Epithelial cell of prostate (primary cell): ENCODE measurements at regions not wholly inside any gene's neighbourhood (a gene's known extent, or its start where the extent isn't known, plus 50 kb on each side); places are given as distances from the start of the nearest gene placed in this dataset.
A peak's percentile ranks its signal among the peaks of the same experiment; 100 is the strongest.
"Not testable (repeated sequence)": the region's sequence is repeated elsewhere in the genome, so short reads cannot be mapped to it uniquely, and the experiment has no call there.

ENCODE experiments used
- DNase-seq: peaks from one replicate; pipeline ENCODE4 v3.0.0-alpha.2; 2011; ENCODE audit warnings: low read depth, low spot score
- H3K27ac ChIP-seq: fragments of 450-650 bp; 2 replicates; pipeline ENCODE4 v1.5.1; 2017; ENCODE audit warnings: mild to moderate bottlenecking

DNA sequence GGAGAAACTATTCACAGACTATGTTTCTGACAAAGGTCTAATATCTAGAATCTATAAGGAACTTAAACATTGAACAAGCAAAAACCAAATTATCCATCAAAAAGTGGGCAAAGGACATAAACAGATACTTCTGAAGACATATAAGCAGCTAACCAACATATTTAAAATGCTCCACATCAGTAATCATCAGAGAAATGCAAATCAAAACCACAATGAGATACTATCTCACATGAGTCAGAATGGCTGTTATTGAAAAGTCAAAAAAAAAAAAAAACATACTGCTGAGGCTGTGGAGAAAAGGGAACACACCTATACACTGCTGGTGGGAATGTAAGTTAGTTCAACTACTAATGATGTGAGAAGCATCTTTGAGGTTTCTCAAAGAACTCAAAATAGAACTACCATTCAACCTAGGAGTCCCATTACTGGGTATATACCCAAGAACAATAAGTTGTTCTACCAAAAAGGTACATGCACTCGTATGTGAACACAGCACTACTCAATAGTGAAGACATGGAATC, 220.4 kb upstream of the TFPI start:
- peak overlapping the region; percentile 32 for H3K27ac ChIP-seq
- DNase-seq: peak; percentile 41

DNA sequence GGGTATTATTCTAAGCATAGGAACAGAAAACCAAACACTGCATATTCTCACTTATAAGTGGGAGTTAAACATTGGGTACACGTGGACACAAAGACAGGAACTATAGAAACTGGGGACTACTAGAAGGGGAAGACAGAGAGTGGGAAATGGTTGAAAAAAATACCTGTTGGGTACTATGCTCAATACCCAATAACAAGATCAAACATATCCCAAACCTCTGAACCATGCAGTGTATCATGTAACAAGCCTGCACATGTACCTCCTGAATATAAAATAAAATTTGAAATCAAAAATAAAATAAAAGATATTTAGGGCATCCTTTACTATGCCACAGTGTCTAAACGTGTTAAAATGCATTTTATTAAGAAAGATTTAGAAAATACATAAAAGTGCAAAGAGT, 221.0 kb upstream of the TFPI start:
- H3K27ac ChIP-seq: peak overlapping the region; percentile 32
- peak; percentile 50 for DNase-seq

DNA sequence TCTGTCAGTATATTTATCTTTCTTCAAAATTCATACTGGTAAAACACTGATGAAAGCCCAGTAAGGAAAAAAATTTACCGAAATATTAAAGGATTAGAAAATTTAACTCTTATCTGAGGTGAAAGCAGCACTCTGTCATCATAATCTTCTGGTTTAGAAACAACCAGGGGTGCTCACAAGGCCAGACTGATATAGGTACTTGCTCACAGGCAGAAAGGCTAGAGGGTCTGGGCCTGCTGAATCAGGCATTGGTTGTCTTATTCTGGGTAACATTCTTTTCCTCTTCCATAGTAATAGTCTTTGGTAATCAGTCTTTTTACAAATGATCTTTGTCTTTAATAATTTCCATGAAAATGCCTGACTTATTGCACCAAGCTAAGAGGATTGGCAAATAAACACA, 221.4 kb upstream of the TFPI start:
- H3K27ac ChIP-seq: peak overlapping the region; percentile 32
- no peak for DNase-seq

DNA sequence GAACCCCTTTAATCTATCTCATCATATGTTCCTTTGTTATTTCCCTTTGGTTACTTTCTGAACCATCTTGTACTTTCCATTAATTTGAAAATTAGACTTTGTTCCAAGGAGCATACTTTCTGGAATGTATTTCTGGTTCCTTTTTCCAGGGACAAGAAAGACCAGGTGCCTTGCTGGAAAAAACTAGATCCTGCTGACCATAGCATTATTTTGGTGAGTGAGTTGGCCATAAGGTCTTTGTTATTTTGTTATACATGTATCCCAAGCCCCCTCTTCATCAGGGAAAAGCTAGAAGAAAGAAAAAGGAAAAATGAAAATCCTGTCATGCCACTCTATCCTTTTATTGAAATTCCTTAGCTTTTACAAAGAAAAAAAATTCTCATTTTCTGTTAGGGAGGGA, 228.1 kb upstream of the TFPI start:
- DNase-seq: no peak
- H3K27ac ChIP-seq: no peak overlapping the region

DNA sequence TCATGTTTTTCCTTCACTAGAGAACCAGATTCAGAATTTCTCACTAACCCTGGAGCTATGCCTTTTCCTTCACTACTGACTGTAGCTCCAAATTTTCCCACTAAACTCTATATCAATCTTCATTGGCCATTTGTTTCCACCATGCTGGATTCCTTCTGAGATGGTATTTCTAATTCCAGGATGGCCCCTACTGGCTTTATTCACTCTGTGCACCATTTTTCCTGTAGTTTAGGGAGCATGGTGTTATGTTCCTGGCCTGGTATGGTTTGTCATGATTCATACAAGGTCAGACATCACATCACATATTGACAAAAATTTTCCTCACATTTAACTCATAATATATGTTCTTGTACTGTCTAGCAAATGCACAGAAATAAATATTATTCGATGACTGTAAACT, 229.2 kb upstream of the TFPI start:
- DNase-seq: no peak
- H3K27ac ChIP-seq: no peak overlapping the region

DNA sequence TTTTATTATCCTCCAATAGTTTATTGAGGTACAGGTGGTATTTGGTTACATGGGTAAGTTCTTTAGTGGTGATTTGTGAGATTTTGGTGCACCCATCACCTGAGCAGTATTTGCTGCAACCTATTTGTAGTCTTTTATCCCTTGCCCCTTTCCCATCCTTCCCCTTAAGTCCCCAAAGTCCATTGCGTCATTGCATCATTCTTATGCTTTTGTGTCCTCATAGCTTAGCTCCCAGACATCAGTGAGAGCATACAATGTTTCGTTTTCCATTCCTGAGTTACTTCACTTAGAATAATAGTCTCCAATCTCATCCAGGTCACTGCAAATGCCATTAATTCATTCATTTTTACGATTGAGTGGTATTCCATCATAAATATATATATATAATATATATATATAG, 229.9 kb upstream of the TFPI start:
- DNase-seq, H3K27ac ChIP-seq: not testable (repeated sequence)

DNA sequence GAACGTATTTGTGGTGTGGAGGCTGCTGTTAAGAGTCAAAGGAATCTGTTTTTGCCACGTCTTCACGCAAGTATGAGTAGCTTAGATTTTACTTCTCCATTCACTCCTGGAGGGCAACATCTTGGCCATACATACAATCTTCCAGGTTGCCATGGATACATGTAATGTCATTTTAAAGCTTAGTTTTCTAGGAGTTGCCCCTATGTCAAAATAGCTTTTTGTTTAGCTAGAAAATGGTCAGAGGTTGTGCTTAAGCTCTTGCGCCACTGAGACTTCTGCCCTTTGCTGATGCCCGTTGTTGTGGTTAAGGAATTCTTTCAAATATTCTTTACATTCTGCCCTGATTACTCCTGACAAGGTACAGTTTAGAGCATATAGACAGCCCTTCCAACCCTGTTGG, 245.4 kb upstream of the TFPI start:
- DNase-seq: no peak

DNA sequence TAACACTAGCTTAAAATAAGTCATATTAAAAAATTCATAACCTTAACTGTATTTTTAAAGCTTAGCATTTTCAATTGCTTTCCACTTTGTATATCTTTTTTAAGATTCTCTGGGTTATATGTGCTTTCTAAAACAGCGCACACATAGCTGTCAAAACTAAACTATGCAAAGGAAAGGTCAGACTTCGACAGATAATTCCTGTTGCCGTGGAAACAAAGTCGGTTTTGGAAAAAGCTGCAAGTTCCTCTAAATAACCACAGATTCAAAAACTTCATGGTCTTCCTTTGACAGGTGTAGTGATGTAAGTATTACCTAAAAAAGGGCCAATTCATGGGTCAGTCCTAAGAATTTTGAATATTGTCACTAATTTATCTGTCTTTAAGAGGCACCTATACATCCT, 249.6 kb upstream of the TFPI start:
- DNase-seq: no peak

More for the DNA sequence above, 245.4 kb upstream of the TFPI start:
- H3K27ac ChIP-seq: no peak overlapping the region

DNA sequence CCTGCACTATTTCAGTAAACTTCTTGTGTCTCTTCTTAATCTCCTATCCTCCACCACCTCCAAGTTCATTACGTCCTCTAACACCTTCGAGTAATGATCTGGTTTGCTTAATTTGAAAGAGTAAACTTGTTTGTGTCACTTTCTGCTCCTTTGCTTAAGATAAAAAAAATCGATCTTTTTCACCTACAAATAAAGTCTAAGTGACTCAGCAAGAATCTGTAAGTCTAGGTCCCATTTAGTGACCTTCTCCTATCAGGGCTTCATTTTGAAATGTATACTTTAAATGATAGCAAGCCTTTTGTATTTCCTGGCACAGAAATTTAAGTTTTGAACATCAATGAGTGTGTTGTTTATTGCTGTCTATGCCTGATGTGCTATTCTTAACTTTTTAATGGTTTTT, 260.9 kb upstream of the TFPI start:
- no peak overlapping the region for H3K27ac ChIP-seq
- DNase-seq: no peak

More for the DNA sequence above, 249.6 kb upstream of the TFPI start:
- no peak overlapping the region for H3K27ac ChIP-seq

DNA sequence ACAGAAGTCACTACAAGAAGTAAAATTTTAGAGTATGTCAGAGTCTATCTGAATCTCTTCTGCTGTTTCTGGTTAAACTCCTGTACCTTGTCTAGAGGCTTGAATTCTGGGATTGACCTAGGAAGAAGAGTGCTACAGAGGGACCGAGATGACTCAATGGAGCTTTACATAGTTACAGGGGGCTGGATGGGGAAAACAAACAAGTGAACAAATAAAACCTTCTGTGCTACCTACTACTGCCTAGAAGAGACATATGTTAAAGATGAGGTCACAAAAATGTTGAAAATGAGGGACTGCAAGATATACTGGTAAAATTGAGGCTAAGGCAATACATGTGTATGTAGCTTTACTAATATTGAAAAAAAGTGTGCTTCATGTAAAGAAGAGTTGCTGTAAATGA, 265.4 kb upstream of the TFPI start:
- DNase-seq: no peak
- H3K27ac ChIP-seq: no peak overlapping the region

DNA sequence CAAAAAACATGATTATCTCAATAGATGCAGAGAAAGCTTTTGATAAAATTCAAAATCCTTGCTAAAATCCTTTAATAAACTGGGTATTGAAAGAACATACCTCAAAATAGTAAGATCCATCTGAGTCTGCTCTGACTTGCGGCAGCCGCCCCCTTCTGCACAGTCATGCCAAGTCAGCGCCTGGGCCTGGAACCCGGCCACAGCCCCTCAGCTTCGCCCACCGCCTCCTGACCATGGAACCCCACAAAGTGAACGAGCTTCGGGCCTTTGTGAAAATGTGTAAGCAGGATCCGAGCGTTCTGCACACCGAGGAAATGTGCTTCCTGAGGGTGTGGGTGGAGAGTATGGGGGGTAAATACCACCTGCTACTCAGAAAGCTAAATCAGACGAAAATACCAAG, 270.9 kb upstream of the TFPI start:
- no peak for DNase-seq
- no peak overlapping the region for H3K27ac ChIP-seq

DNA sequence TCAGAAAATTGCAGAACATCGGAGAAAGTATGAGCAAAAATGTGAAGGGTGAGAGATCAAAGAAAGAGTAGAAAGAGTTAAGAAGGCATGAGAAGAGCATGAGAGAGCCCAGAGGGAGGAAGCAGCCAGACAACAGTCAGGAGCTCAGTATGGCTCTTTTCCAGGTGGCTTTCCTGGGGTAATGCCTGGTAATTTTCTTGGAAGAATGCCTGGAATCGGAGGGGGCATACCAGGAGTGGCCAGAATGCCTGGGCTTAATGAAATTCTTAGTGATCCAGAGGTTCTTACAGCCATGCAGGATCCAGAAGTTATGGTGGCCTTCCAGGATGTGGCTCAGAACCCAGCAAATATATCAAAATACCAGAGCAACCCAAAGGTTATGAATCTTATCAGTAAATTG, 271.8 kb upstream of the TFPI start:
- DNase-seq: no peak

DNA sequence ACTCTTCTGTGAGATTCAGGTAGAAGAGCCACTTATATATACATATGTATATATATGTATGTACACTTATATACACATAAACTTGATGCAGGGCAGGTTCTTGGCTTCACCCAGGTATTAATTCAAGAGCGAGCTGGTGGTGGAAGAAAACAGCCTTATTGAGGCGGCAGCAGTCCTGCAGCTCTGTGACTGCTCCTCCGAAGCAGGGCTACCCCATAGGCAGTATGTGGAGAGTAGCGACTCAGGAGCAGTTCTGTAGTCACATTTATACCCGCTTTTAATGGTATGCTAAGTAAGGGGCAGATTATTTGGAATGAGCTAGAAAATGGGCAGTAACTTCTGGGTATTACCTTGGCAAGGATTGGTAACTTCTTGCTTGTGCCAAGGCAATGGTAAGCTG, 280.6 kb upstream of the TFPI start:
- DNase-seq: no peak

More for the DNA sequence above, 271.8 kb upstream of the TFPI start:
- H3K27ac ChIP-seq: no peak overlapping the region

DNA sequence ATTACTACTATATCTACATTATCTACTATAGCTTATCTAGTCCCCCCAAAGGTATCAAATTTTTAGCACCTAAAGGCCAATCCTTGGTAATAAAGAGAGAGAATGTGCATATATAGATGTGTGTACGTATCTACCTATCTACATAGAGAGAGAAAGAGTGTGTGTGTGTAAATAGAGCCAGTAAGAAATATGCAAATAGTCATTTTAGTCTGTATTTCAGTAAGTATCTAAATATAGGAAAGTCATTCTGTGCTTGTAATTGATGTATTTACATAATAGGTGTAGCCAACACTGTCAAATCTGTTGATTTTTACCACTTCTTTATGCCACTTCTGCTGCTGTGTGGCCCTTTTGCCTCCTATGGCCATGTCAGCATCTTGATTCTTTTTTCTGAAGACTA, 284.5 kb upstream of the TFPI start:
- DNase-seq: no peak
- H3K27ac ChIP-seq: no peak overlapping the region

More for the DNA sequence above, 280.6 kb upstream of the TFPI start:
- H3K27ac ChIP-seq: no peak overlapping the region

DNA sequence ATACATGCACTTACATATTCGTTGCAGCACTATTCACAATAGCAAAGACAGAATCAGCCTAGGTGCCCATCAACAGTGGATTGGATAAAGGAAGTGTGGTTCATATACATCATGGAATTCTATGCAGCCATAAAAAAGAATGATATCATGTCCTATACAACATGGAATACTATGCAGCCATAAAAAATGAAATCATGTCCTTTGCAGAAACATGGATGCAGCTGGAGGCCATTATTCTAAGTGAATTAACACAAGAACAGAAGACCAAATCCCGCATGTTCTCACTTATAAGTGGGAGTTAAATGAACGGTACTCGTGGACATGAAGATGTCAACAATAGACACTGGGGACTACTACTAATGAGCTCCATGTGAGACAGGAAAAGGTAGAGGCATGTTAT, 288.1 kb upstream of the TFPI start:
- no peak for DNase-seq
- no peak overlapping the region for H3K27ac ChIP-seq

DNA sequence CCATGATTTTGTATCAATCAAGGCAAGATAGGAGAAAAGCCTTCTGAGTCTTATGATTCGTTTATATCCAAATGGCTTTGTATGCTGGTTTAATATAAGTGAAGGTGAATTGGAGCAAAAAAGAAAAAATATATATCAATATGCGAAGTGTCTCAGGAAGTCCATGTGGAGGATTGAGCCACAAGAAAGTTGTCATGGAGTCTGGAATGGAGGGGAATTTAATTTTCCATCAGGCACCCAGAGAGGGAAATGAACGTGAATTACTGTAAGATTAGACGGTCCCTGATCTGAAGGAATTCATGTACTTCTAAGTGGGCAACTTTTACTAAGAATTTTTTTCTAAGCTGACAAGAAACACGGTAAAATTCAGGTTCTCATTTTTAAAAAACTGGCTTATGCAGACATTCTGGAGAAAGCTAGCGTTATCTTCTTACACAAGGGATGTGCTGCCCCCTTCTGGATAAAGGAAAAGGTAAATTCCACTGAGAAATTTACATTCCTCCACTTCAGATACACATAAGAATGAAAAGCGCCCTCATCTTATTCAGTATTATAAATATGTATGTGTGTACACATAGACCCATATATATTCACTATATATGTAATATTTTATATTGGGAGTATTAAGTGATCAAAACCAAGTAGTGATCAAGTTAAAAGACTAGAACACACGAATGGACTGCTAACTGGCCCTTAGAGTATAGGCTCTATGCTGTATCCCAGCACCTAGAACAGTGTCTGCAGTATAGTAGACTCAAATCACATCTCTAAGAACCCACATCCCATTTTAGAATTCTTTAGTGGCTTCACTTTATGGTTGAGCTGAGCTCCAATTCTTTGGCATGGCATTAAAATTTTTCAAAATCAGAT, 289.0 kb upstream of the TFPI start:
- H3K27ac ChIP-seq: no peak overlapping the region
- DNase-seq: peak; percentile 6

DNA sequence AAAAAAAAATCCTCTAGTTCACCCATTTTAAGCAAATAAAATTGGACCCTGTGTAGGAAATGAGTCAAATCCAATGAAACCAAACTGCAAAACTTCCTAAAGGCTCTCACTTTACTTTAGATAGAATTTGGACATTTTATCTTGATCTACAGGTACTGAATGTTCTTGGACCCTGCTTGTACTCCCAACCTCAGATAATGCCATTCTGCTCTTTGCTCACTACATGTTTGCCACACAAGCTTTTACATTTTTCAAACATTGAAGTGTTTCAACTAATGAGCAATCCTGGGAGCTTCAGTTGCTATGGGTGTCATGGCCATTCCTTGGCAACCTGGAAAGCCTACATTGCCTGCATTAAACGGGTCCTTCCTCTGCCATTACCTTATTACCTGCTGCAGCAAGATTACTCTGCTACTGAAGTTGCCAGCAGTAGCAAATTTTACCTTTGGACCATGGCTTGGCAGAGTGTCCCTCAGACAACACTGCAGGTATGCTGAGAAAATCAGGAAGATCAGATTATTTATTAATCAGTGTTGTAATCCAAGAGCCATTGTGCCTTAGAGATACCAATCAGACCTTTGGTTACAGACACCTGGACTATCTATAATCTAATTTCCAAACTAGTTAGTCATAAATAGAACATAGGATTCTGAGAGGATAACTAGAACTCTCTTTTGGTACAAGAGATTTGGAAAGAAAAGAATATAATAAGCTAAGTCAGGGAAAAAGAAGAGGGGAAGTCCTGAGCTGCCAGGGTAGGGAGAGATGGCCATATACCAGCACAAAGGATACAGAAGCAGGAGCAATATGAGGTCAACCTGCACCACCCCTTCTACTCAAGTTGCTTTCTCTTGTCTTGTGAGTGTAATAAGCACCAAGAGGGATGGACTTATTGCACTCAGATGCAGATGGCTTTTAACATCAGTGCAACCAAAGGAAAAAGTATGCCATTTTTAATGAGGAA, 293.3 kb upstream of the TFPI start:
- DNase-seq: no peak

DNA sequence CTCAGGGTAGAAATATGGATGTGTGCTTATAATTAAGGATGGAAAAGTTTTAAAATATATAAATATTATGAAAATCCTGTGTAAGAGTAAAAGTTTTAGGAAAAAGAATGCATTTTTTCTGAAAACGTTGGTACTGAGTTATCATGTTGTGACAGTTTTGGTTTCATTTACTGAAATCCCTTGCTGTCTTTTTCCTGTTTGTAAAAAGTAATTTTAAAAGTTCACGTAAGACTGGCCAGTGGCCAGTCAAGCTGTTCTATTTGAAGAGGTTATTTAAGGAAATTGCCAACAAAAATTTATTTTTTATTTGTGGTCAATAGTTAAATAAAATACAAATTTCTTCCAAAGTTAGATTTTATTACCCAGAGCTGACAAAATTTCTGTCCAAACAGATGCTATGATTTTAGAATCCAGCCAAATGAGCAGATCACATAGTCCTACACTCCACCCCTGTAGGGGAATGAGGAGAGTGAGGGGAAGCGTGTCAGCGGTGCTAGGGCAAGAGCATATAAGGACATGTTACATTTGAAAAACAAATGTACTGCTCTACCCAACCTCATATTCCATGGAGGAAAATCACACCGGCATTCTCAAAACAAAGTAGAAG, 297.8 kb upstream of the TFPI start:
- H3K27ac ChIP-seq: no peak overlapping the region
- DNase-seq: no peak

More for the DNA sequence above, 293.3 kb upstream of the TFPI start:
- H3K27ac ChIP-seq: no peak overlapping the region

DNA sequence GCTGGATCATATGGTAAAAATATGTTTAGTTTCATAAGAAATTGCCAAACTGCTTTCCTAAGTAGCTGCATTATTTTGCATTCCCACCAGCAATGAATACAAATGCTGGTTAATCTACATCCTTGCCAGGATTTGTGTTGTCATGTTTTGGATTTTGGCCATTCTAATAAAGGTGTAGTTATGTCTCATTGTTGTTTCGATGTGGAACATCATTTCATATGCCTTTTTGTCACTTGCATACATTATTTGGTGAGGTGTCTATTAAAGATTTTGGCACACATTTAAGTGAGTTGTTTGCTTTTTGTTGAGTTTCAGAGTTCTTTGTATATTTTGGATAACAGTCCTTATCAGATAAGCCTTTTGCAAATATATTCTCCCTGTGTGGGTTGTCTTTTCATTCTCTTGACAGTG, 299.2 kb upstream of the TFPI start:
- no peak overlapping the region for H3K27ac ChIP-seq
- DNase-seq: no peak

DNA sequence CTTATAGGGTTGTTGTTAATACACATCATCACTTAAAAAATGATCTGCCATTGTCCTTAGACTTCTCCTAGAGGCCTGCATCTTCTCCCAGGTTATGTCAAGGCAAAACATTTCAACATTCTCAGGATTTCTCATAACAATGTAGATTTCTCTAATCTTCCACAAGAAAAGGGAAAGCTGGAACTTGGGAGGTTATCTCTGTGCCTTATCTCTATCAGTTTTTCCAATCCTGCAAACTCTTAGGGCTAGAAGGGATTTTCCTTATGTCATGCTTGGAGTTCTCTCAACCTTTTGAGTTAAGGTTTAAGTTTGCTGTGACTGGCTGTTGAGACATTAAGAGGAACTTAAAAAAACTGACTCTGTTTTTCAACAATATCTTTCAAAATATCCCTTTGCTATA, 300.6 kb upstream of the TFPI start:
- no peak for DNase-seq
- H3K27ac ChIP-seq: no peak overlapping the region
